ENCODE measurements at regions not wholly inside any gene's neighbourhood (a gene's known extent, or its start where the extent isn't known, plus 50 kb on each side); places are given as distances from the start of the nearest gene placed in this dataset.

DNA sequence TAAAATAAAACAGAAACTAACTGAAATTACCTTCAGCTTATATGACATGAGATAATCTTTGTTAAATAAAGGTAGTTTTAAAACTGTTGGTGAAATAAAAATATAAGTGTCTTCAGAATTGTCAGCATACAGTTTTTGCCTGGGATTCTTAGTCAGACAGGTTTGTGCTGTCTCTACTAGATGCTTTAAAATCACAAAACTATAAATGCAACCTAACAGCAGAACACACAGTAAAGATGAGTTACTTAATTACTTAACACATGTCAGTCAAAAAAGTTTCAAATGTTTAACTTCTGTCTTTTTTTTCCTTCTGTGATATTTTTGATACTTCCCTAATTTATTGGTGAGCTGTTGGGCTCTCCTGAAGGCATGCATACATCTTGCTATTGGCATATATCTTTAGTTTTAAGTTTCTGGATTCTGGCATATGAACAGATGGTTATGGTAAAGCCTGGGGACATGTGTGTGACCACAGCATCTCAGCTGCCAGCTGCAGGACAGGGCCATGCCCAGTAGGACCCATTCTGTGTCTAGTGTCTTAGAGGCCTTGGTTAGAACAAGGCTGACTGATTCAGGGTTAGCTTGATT, 231.1 kb upstream of the NUDT12 start:
- TF ChIP-seq, protein P1, sequence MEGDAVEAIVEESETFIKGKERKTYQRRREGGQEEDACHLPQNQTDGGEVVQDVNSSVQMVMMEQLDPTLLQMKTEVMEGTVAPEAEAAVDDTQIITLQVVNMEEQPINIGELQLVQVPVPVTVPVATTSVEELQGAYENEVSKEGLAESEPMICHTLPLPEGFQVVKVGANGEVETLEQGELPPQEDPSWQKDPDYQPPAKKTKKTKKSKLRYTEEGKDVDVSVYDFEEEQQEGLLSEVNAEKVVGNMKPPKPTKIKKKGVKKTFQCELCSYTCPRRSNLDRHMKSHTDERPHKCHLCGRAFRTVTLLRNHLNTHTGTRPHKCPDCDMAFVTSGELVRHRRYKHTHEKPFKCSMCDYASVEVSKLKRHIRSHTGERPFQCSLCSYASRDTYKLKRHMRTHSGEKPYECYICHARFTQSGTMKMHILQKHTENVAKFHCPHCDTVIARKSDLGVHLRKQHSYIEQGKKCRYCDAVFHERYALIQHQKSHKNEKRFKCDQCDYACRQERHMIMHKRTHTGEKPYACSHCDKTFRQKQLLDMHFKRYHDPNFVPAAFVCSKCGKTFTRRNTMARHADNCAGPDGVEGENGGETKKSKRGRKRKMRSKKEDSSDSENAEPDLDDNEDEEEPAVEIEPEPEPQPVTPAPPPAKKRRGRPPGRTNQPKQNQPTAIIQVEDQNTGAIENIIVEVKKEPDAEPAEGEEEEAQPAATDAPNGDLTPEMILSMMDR (IDR thresholded peaks at IDR 0.05 in 4 of 5, conservative IDR thresholded peaks at IDR 0.05 in 1 of 5): no peak
- TF ChIP-seq POLR2A (IDR thresholded peaks at IDR 0.05): no peak
